HG02973 (cell line): ENCODE measurements at regions not wholly inside any gene's neighbourhood (a gene's known extent, or its start where the extent isn't known, plus 50 kb on each side); places are given as distances from the start of the nearest gene placed in this dataset.
"Not testable (repeated sequence)": the region's sequence is repeated elsewhere in the genome, so short reads cannot be mapped to it uniquely, and the experiment has no call there.

Experiments used
- ATAC-seq: cut with Tn5 transposase; IDR thresholded peaks from one replicate; pipeline ENCODE4 v1.9.1; 2021; ENCODE audit warnings: moderate library complexity; ENCODE audit not compliant: unreplicated experiment

GRCh38 chr4:60581919-60582536, 618.1 kb upstream of the ADGRL3 start:
- no peak for ATAC-seq

- ATAC-seq = no peak
Measured at GRCh38 chr4:60588556-60588955, 611.6 kb upstream of the ADGRL3 start.

- ATAC-seq = no peak
Measured at GRCh38 chr4:60589425-60589824, 610.7 kb upstream of the ADGRL3 start.

GRCh38 chr4:60590116-60590515, 610.0 kb upstream of the ADGRL3 start:
- ATAC-seq = no peak

GRCh38 chr4:60605646-60606354, 594.3 kb upstream of the ADGRL3 start:
- no peak for ATAC-seq

- ATAC-seq = no peak
Measured at GRCh38 chr4:60611762-60612496, 588.2 kb upstream of the ADGRL3 start.

- ATAC-seq = no peak
Measured at GRCh38 chr4:60617731-60618130, 582.4 kb upstream of the ADGRL3 start.

- ATAC-seq = no peak
Measured at GRCh38 chr4:60619531-60620305, 580.4 kb upstream of the ADGRL3 start.

- ATAC-seq = no peak
Measured at GRCh38 chr4:60637976-60638375, 562.1 kb upstream of the ADGRL3 start.

GRCh38 chr4:60648774-60649173, 551.4 kb upstream of the ADGRL3 start:
- no peak for ATAC-seq

GRCh38 chr4:60652933-60653332, 547.2 kb upstream of the ADGRL3 start:
- no peak for ATAC-seq

- ATAC-seq = no peak
Measured at GRCh38 chr4:60655356-60655755, 544.8 kb upstream of the ADGRL3 start.

GRCh38 chr4:60656171-60656570, 544.0 kb upstream of the ADGRL3 start:
- ATAC-seq = no peak

- ATAC-seq = no peak
Measured at GRCh38 chr4:60657041-60657440, 543.1 kb upstream of the ADGRL3 start.

- no peak for ATAC-seq
Measured at GRCh38 chr4:60657807-60658206, 542.3 kb upstream of the ADGRL3 start.

- no peak for ATAC-seq
Measured at GRCh38 chr4:60663769-60664168, 536.4 kb upstream of the ADGRL3 start.

GRCh38 chr4:60682901-60683300, 517.2 kb upstream of the ADGRL3 start:
- ATAC-seq = no peak

- ATAC-seq = no peak
Measured at GRCh38 chr4:60683357-60683756, 516.8 kb upstream of the ADGRL3 start.

- ATAC-seq = no peak
Measured at GRCh38 chr4:60683973-60684372, 516.2 kb upstream of the ADGRL3 start.

- not testable (repeated sequence) for ATAC-seq
Measured at GRCh38 chr4:60696062-60696461, 504.1 kb upstream of the ADGRL3 start.

GRCh38 chr4:60709061-60709460, 491.1 kb upstream of the ADGRL3 start:
- no peak for ATAC-seq
